HFF-Myc (cell line): ENCODE measurements at regions not wholly inside any gene's neighbourhood (a gene's known extent, or its start where the extent isn't known, plus 50 kb on each side); places are given as distances from the start of the nearest gene placed in this dataset.

Source experiments
- DNase-seq: peaks from one replicate; pipeline ENCODE4 v3.0.0-alpha.2; 2011; ENCODE audit warnings: low read depth; ENCODE audit errors: extremely low read depth
- H3K4me3 ChIP-seq: replicated peaks from 2 replicates; pipeline ENCODE4 v1.5.1; 2011; ENCODE audit warnings: low read depth, mild to moderate bottlenecking, control low read depth, low read length
- CTCF ChIP-seq: IDR thresholded peaks from 2 replicates; pipeline ENCODE4 v1.5.1; 2012; ENCODE audit warnings: mild to moderate bottlenecking, low read depth, low read length, control low read depth; ENCODE audit errors: missing control alignments

DNA sequence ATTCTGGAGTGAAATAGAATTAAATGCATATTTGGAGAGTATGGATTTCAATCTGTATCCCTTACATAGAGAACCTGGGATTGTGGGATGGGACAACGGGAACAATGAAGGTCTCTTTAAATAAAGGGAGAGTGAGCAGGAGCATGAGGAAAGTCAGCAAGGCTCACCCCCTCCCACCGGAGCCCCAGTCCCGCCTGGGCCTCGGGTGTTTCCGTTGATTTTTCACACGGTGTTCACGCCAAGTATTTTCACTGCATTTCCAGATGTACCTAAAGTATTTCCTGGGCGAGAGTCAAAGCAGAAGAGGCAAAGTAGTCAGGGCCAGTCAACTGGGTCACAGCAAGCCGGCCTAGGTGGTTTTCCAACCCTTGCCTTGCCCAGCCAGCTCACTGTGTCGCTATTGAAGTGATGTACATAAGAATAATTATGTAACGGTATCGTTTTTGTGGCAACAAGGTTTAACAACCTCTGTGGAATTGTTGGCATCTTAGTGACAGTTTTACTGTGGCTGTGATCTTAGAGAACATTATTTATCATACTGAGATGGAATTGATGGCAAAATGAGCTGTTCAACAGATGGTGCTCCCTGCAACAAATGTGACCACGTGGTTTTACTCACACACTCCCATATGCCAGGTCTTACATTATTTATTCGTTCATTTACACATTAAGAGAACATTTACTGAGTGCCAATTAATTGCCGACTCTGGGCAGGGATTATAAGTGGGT lies 177.3 kb downstream of the ADAMTS15 start:
- no peak for DNase-seq
- no peak for TF ChIP-seq CTCF
- no peak overlapping the region for H3K4me3 ChIP-seq

DNA sequence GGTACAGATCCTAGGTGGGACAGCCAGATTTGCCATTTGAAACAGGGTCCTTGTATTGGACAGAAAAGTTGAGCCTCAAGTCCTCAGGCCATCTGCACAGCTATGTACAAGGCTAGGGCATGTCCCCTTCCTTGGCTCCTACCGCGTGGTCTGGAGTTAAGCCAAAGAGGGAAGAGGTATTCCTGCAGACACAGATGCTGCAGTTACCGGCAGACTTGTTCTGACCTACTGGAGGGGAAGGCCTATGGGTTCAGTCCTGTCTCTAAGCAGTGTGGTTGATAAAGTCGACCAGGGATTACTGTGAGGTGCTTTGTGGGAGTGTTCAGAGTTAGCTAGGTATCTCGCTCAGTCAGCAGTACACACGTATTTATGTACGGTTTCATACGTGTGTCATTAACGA lies 180.6 kb downstream of the ADAMTS15 start:
- H3K4me3 ChIP-seq: no peak overlapping the region
- no peak for TF ChIP-seq CTCF
- no peak for DNase-seq

DNA sequence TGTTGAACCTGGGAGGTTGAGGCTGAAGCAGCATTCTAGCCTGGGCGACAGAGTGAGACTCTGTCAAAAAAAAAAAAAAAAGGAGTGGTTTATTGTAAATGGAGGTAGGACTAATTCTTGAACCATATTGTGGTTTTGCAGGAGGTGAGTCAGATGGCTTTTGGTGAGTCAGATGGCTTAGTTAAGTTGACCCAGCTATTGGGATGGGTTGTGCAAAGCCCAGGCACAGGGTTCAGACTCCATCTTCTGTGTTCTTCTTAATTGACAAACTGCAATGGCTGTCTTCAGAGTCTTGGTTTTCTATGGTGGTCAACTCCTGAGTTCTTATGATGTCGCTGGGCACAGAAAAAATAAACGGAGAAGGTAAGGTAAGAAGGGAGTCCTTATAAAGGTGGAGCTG lies 182.7 kb downstream of the ADAMTS15 start:
- peak; percentile 85 for DNase-seq
- TF ChIP-seq CTCF: no peak
- H3K4me3 ChIP-seq: no peak overlapping the region

DNA sequence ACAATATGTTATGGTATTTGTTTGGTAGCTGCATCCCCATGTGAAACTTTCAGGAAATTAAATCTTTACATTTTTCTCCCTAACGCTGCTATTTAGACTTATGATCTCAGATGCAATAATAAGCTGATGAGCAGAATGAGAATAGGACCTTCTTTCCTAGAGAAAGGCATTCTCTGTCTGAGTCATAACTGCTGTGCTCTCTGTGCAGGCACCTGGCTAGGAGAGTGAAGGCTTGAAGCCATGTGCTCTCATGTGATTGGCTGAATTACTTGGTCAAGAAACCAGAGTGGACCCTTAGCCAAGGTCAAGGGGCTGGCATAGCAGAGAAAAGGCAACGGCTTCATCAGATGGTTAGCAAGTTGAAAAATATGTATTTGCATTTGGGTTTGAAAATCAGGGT lies 185.0 kb downstream of the ADAMTS15 start:
- DNase-seq: no peak
- H3K4me3 ChIP-seq: no peak overlapping the region
- no peak for TF ChIP-seq CTCF

GRCh38 chr11:130634186-130634585 lies 185.7 kb downstream of the ADAMTS15 start:
- TF ChIP-seq CTCF: no peak
- no peak overlapping the region for H3K4me3 ChIP-seq
- no peak for DNase-seq

GRCh38 chr11:130634961-130635473 lies 186.6 kb downstream of the ADAMTS15 start:
- TF ChIP-seq CTCF: no peak
- no peak overlapping the region for H3K4me3 ChIP-seq
- peak; percentile 88 for DNase-seq

GRCh38 chr11:130635937-130636630 lies 187.6 kb downstream of the ADAMTS15 start:
- H3K4me3 ChIP-seq: no peak overlapping the region
- DNase-seq: no peak
- no peak for TF ChIP-seq CTCF
